Fibroblast of lung (primary cell): ENCODE measurements at regions not wholly inside any gene's neighbourhood (a gene's known extent, or its start where the extent isn't known, plus 50 kb on each side); places are given as distances from the start of the nearest gene placed in this dataset.

Source experiments
- DNase-seq, 2 donors: peaks; one replicate each; pipeline versions ENCODE4 v3.0.0 to v3.0.0-alpha.2; 2010; ENCODE audit warnings: low read depth in 2 of 2
- H2AFZ ChIP-seq: 2 replicates; pipeline ENCODE4 v1.5.1; 2012; ENCODE audit warnings: low read length, control low read depth, inconsistent platforms
- H3K27ac ChIP-seq: 2 replicates; pipeline ENCODE4 v1.5.1; 2011; ENCODE audit warnings: low read length, control low read depth; ENCODE audit not compliant: insufficient read depth
- H3K27me3 ChIP-seq: 2 replicates; pipeline ENCODE4 v1.5.1; 2011; ENCODE audit warnings: mild to moderate bottlenecking, low read length; ENCODE audit not compliant: control insufficient read depth, insufficient read depth
- H3K36me3 ChIP-seq: 2 replicates; pipeline ENCODE4 v1.5.1; 2011; ENCODE audit warnings: low read length; ENCODE audit not compliant: control insufficient read depth, insufficient read depth
- H3K4me1 ChIP-seq: 2 replicates; pipeline ENCODE4 v1.5.1; 2011; ENCODE audit warnings: low read length; ENCODE audit not compliant: control insufficient read depth, insufficient read depth; ENCODE audit errors: extremely low read depth
- H3K4me2 ChIP-seq: 2 replicates; pipeline ENCODE4 v1.5.1; 2011; ENCODE audit warnings: low read length, control low read depth; ENCODE audit not compliant: insufficient read depth; ENCODE audit errors: extremely low read depth
- H3K4me3 ChIP-seq, 4 experiments: fragments of 200-600 bp in 1 of 4; sonication (generic) in 1 of 4; replicated peaks in 1 of 4; 2 replicates each; pipeline ENCODE4 v1.5.1; 2011 to 2016; ENCODE audit warnings: low read length in 4 of 4, low read depth in 3 of 4, mild to moderate bottlenecking in 3 of 4, control low read depth in 2 of 4, inconsistent platforms in 1 of 4, mixed read lengths in 1 of 4; ENCODE audit not compliant: insufficient read depth in 1 of 4; ENCODE audit errors: control extremely low read depth in 1 of 4
- H3K79me2 ChIP-seq: 2 replicates; pipeline ENCODE4 v1.5.1; 2012; ENCODE audit warnings: mild to moderate bottlenecking, low read length, inconsistent platforms; ENCODE audit not compliant: control insufficient read depth, insufficient read depth
- H3K9ac ChIP-seq: 2 replicates; pipeline ENCODE4 v1.5.1; 2011; ENCODE audit warnings: mild to moderate bottlenecking, low read length, control low read depth; ENCODE audit not compliant: insufficient read depth
- H3K9me3 ChIP-seq: 2 replicates; pipeline ENCODE4 v1.5.1; 2012; ENCODE audit warnings: low read depth, low read length; ENCODE audit not compliant: control insufficient read depth, insufficient read depth
- H4K20me1 ChIP-seq: 2 replicates; pipeline ENCODE4 v1.5.1; 2011; ENCODE audit warnings: low read length; ENCODE audit not compliant: control insufficient read depth, insufficient read depth; ENCODE audit errors: extremely low read depth
- CTCF ChIP-seq, 2 donors: IDR thresholded peaks in 1 of 2; conservative IDR thresholded peaks in 1 of 2; 1 replicate in 1 of 2; 2 replicates in 1 of 2; pipeline ENCODE4 v1.5.1; 2011 to 2012; ENCODE audit warnings: low read length in 2 of 2, control low read depth in 1 of 2, inconsistent platforms in 1 of 2, low read depth in 1 of 2, mild to moderate bottlenecking in 1 of 2
- EZH2 ChIP-seq: IDR thresholded peaks from 2 replicates; pipeline ENCODE4 v1.5.1; 2012; ENCODE audit warnings: low read length, control low read depth, mild to moderate bottlenecking; ENCODE audit errors: missing control alignments

DNA sequence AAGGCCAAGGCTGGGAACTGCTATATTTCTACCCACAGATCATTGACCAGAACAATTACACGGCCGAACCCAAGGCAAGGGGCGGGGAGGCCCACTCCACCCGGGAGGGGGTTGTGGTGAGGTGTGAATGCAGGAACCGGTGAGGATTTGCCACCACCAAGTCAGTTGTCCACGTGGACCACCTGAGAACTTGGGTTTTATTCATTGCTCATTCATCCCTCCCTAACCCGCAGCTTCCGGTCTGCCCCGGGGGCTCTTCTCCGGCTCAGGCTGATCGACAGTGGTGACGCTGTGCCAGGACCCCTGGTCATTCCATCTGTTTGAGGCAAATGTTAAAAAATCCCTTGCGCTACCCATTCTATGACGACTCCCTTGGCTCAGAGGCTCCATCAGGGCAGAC, 127.7 kb upstream of the RTL1 start:
- H3K9ac ChIP-seq, result no peak overlapping the region
- no peak overlapping the region for H3K4me2 ChIP-seq
- H3K36me3 ChIP-seq, result peaks cover 8% of the 10 kb centered on the region
- no peaks in the 10 kb centered on the region for H3K79me2 ChIP-seq
- DNase-seq, result no peak
- TF ChIP-seq EZH2 (no peak), CTCF (conservative IDR thresholded peaks at IDR 0.05 in 1 of 2, IDR thresholded peaks at IDR 0.05 in 1 of 2; ENCODE audit: low read depth in 1 of 2, low read length in 2 of 2) (no peak)
- H4K20me1 ChIP-seq, result no peaks in the 10 kb centered on the region
- H2AFZ ChIP-seq, result no peak overlapping the region
- H3K4me3 ChIP-seq, result no peak overlapping the region
- no peaks in the 10 kb centered on the region for H3K4me1 ChIP-seq
- H3K27ac ChIP-seq, result no peak overlapping the region
- H3K27me3 ChIP-seq, result no peaks in the 10 kb centered on the region
- H3K9me3 ChIP-seq, result no peaks in the 10 kb centered on the region

GRCh38 chr14:101031721-101032120, 128.2 kb upstream of the RTL1 start:
- H3K79me2 ChIP-seq, result no peaks in the 10 kb centered on the region
- no peaks in the 10 kb centered on the region for H4K20me1 ChIP-seq
- no peak for DNase-seq
- H3K4me2 ChIP-seq, result no peak overlapping the region
- H3K9me3 ChIP-seq, result no peaks in the 10 kb centered on the region
- TF ChIP-seq CTCF (conservative IDR thresholded peaks at IDR 0.05 in 1 of 2, IDR thresholded peaks at IDR 0.05 in 1 of 2; ENCODE audit: low read depth in 1 of 2, low read length in 2 of 2), result no peak
- no peak for TF ChIP-seq EZH2
- H3K9ac ChIP-seq, result no peak overlapping the region
- H3K36me3 ChIP-seq, result peaks cover 8% of the 10 kb centered on the region
- no peak overlapping the region for H2AFZ ChIP-seq
- H3K4me3 ChIP-seq, result no peak overlapping the region
- no peaks in the 10 kb centered on the region for H3K4me1 ChIP-seq
- no peaks in the 10 kb centered on the region for H3K27me3 ChIP-seq
- no peak overlapping the region for H3K27ac ChIP-seq

- H4K20me1 ChIP-seq, result no peaks in the 10 kb centered on the region
- TF ChIP-seq EZH2 (no peak), CTCF (conservative IDR thresholded peaks at IDR 0.05 in 1 of 2, IDR thresholded peaks at IDR 0.05 in 1 of 2; ENCODE audit: low read depth in 1 of 2, low read length in 2 of 2) (no peak)
- no peak overlapping the region for H2AFZ ChIP-seq
- no peaks in the 10 kb centered on the region for H3K79me2 ChIP-seq
- no peak for DNase-seq
- H3K9ac ChIP-seq, result no peak overlapping the region
- peaks cover 11% of the 10 kb centered on the region for H3K36me3 ChIP-seq
- no peak overlapping the region for H3K4me2 ChIP-seq
- no peak overlapping the region for H3K4me3 ChIP-seq
- H3K27ac ChIP-seq, result no peak overlapping the region
- no peaks in the 10 kb centered on the region for H3K4me1 ChIP-seq
- no peaks in the 10 kb centered on the region for H3K27me3 ChIP-seq
- no peaks in the 10 kb centered on the region for H3K9me3 ChIP-seq
Observed at GRCh38 chr14:101032433-101032832, 128.9 kb upstream of the RTL1 start.
